Spinal cord (tissue), 9 donors: ENCODE measurements at regions not wholly inside any gene's neighbourhood (a gene's known extent, or its start where the extent isn't known, plus 50 kb on each side); places are given as distances from the start of the nearest gene placed in this dataset.

ENCODE experiments used
- DNase-seq, 6 donors: peaks; one replicate each; pipeline versions ENCODE4 v3.0.0 to v3.0.0-alpha.2; 2013 to 2015; ENCODE audit warnings: low spot score in 6 of 6, low read depth in 4 of 6
- H3K27ac ChIP-seq: one replicate; pipeline ENCODE4 v1.5.1; 2013; ENCODE audit warnings: low read depth, low read length, control low read depth
- H3K27me3 ChIP-seq: one replicate; pipeline ENCODE4 v1.6.1; 2013; ENCODE audit warnings: low read length; ENCODE audit not compliant: control insufficient read depth, insufficient read depth
- H3K36me3 ChIP-seq: one replicate; pipeline ENCODE4 v1.6.1; 2013; ENCODE audit warnings: low read length; ENCODE audit not compliant: control insufficient read depth, insufficient read depth
- H3K4me1 ChIP-seq: one replicate; pipeline ENCODE4 v1.6.1; 2013; ENCODE audit warnings: low read length; ENCODE audit not compliant: control insufficient read depth, insufficient read depth
- H3K4me3 ChIP-seq: one replicate; pipeline ENCODE4 v1.5.1; 2013; ENCODE audit warnings: low read depth, low read length, control low read depth
- H3K9me3 ChIP-seq: one replicate; pipeline ENCODE4 v1.6.1; 2013; ENCODE audit warnings: low read length; ENCODE audit not compliant: control insufficient read depth, insufficient read depth
- WGBS: methylation state at CpG from one replicate; pipeline ENCODE4 v1.1.5; 2013; ENCODE audit warnings: missing lambda C conversion rate; ENCODE audit not compliant: insufficient coverage; 5-methylcytosine and 5-hydroxymethylcytosine counted together
- donor health status: healthy.

GRCh38 chr9:79371948-79372555 is 199.7 kb upstream of the TLE4 start:
- Histone ChIP-seq H3K27me3 (no peaks in the 10 kb centered on the region), H3K27ac (no peak overlapping the region), H3K36me3 (no peaks in the 10 kb centered on the region), H3K4me1 (no peaks in the 10 kb centered on the region), H3K4me3 (no peak overlapping the region), H3K9me3 (no peaks in the 10 kb centered on the region)
- peak in 1 of 6 donors; percentile 7 for DNase-seq
- WGBS: no CpG with 5 or more reads among the region's 1 CpG

- Histone ChIP-seq H3K27me3 (no peaks in the 10 kb centered on the region), H3K36me3 (no peaks in the 10 kb centered on the region), H3K4me3 (no peak overlapping the region), H3K9me3 (no peaks in the 10 kb centered on the region), H3K27ac (no peak overlapping the region), H3K4me1 (no peaks in the 10 kb centered on the region)
- WGBS: 96% methylated on average over 3 of the region's 5 CpGs
- no peak for DNase-seq
Observed at GRCh38 chr9:79377339-79377855, 194.4 kb upstream of the TLE4 start.

- no peaks in the 10 kb centered on the region for H3K4me1 ChIP-seq
- H3K27ac ChIP-seq: no peak overlapping the region
- H3K4me3 ChIP-seq: no peak overlapping the region
- peaks cover 2% of the 10 kb centered on the region for H3K27me3 ChIP-seq
- H3K36me3 ChIP-seq: no peaks in the 10 kb centered on the region
- H3K9me3 ChIP-seq: no peaks in the 10 kb centered on the region
- no peak for DNase-seq
- no CpG with 5 or more reads among the region's 2 CpGs for WGBS
Observed at GRCh38 chr9:79378107-79378506, 193.7 kb upstream of the TLE4 start.

GRCh38 chr9:79382044-79382443 is 189.7 kb upstream of the TLE4 start:
- H3K9me3 ChIP-seq: no peaks in the 10 kb centered on the region
- H3K27me3 ChIP-seq: peaks cover 2% of the 10 kb centered on the region
- no peak overlapping the region for H3K4me3 ChIP-seq
- DNase-seq: no peak
- no peak overlapping the region for H3K27ac ChIP-seq
- no peaks in the 10 kb centered on the region for H3K4me1 ChIP-seq
- H3K36me3 ChIP-seq: no peaks in the 10 kb centered on the region

- no peak for DNase-seq
- Histone ChIP-seq H3K27me3 (peaks cover 2% of the 10 kb centered on the region), H3K27ac (no peak overlapping the region), H3K4me1 (no peaks in the 10 kb centered on the region), H3K9me3 (no peaks in the 10 kb centered on the region), H3K36me3 (no peaks in the 10 kb centered on the region), H3K4me3 (no peak overlapping the region)
- no CpG with 5 or more reads among the region's 2 CpGs for WGBS
Observed at GRCh38 chr9:79382458-79382857, 189.3 kb upstream of the TLE4 start.

GRCh38 chr9:79383096-79383495 is 188.7 kb upstream of the TLE4 start:
- H3K9me3 ChIP-seq: no peaks in the 10 kb centered on the region
- H3K36me3 ChIP-seq: no peaks in the 10 kb centered on the region
- no peak for DNase-seq
- no peak overlapping the region for H3K27ac ChIP-seq
- no peaks in the 10 kb centered on the region for H3K4me1 ChIP-seq
- H3K27me3 ChIP-seq: peaks cover 2% of the 10 kb centered on the region
- H3K4me3 ChIP-seq: no peak overlapping the region

GRCh38 chr9:79384091-79384490 is 187.7 kb upstream of the TLE4 start:
- H3K9me3 ChIP-seq: no peaks in the 10 kb centered on the region

GRCh38 chr9:79384501-79384900 is 187.3 kb upstream of the TLE4 start:
- Histone ChIP-seq H3K36me3 (no peaks in the 10 kb centered on the region), H3K4me1 (no peaks in the 10 kb centered on the region), H3K27ac (no peak overlapping the region), H3K4me3 (no peak overlapping the region), H3K27me3 (peaks cover 2% of the 10 kb centered on the region), H3K9me3 (no peaks in the 10 kb centered on the region)
- WGBS: no CpG with 5 or more reads among the region's 1 CpG
- no peak for DNase-seq

More at GRCh38 chr9:79384091-79384490, 187.7 kb upstream of the TLE4 start:
- no CpG with 5 or more reads among the region's 5 CpGs for WGBS
- no peak overlapping the region for H3K27ac ChIP-seq
- no peak for DNase-seq
- no peak overlapping the region for H3K4me3 ChIP-seq
- H3K4me1 ChIP-seq: no peaks in the 10 kb centered on the region
- no peaks in the 10 kb centered on the region for H3K36me3 ChIP-seq
- H3K27me3 ChIP-seq: peaks cover 2% of the 10 kb centered on the region

GRCh38 chr9:79387101-79387835 is 184.5 kb upstream of the TLE4 start:
- no peaks in the 10 kb centered on the region for H3K36me3 ChIP-seq
- 94% methylated on average over 3 of the region's 5 CpGs for WGBS
- no peaks in the 10 kb centered on the region for H3K9me3 ChIP-seq
- H3K4me3 ChIP-seq: no peak overlapping the region
- H3K27ac ChIP-seq: no peak overlapping the region
- peak in 1 of 6 donors; percentile 11 for DNase-seq
- H3K27me3 ChIP-seq: peaks cover 2% of the 10 kb centered on the region
- H3K4me1 ChIP-seq: no peaks in the 10 kb centered on the region

GRCh38 chr9:79390077-79390698 is 181.6 kb upstream of the TLE4 start:
- DNase-seq: no peak
- Histone ChIP-seq H3K27ac (no peak overlapping the region), H3K4me3 (no peak overlapping the region), H3K27me3 (peaks cover 2% of the 10 kb centered on the region), H3K36me3 (no peaks in the 10 kb centered on the region), H3K4me1 (no peaks in the 10 kb centered on the region), H3K9me3 (no peaks in the 10 kb centered on the region)
- 95% methylated on average over 3 of the region's 5 CpGs for WGBS
